ENCODE measurements at regions not wholly inside any gene's neighbourhood (a gene's known extent, or its start where the extent isn't known, plus 50 kb on each side); places are given as distances from the start of the nearest gene placed in this dataset.
"Not testable (repeated sequence)": the region's sequence is repeated elsewhere in the genome, so short reads cannot be mapped to it uniquely, and the experiment has no call there.

GRCh38 chr20:22529150-22530019 lies 55.0 kb downstream of the FOXA2 start:
- no peak for DNase-seq

- DNase-seq: no peak
Measured at GRCh38 chr20:22526512-22527012, 57.8 kb downstream of the FOXA2 start.

- DNase-seq: no peak
Measured at GRCh38 chr20:22525821-22526220, 58.6 kb downstream of the FOXA2 start.

- DNase-seq: no peak
Measured at GRCh38 chr20:22525069-22525820, 59.1 kb downstream of the FOXA2 start.

GRCh38 chr20:22524393-22525015 lies 59.9 kb downstream of the FOXA2 start:
- DNase-seq: no peak

- no peak for DNase-seq
Measured at GRCh38 chr20:22523499-22524392, 60.6 kb downstream of the FOXA2 start.

GRCh38 chr20:22523128-22523498 lies 61.3 kb downstream of the FOXA2 start:
- no peak for DNase-seq

- DNase-seq: no peak
Measured at GRCh38 chr20:22522701-22523100, 61.7 kb downstream of the FOXA2 start.

GRCh38 chr20:22521940-22522339 lies 62.4 kb downstream of the FOXA2 start:
- not testable (repeated sequence) for DNase-seq

GRCh38 chr20:22520381-22520780 lies 64.0 kb downstream of the FOXA2 start:
- DNase-seq: no peak

GRCh38 chr20:22515264-22515663 lies 69.1 kb downstream of the FOXA2 start:
- no peak for DNase-seq

- DNase-seq: no peak
Measured at GRCh38 chr20:22513574-22513973, 70.8 kb downstream of the FOXA2 start.

- no peak for DNase-seq
Measured at GRCh38 chr20:22512911-22513489, 71.4 kb downstream of the FOXA2 start.

- no peak for DNase-seq
Measured at GRCh38 chr20:22511943-22512910, 72.1 kb downstream of the FOXA2 start.

- no peak for DNase-seq
Measured at GRCh38 chr20:22509843-22510147, 74.6 kb downstream of the FOXA2 start.

- DNase-seq: no peak
Measured at GRCh38 chr20:22509090-22509842, 75.1 kb downstream of the FOXA2 start.

- no peak for DNase-seq
Measured at GRCh38 chr20:22508426-22508825, 75.9 kb downstream of the FOXA2 start.

- no peak for DNase-seq
Measured at GRCh38 chr20:22507240-22507961, 77.0 kb downstream of the FOXA2 start.

Measured in hypothalamus (tissue), 51 donors.